ENCODE measurements at regions not wholly inside any gene's neighbourhood (a gene's known extent, or its start where the extent isn't known, plus 50 kb on each side); places are given as distances from the start of the nearest gene placed in this dataset.

GRCh38 chr9:108709997-108710396 lies 145.8 kb downstream of the ACTL7B start:
- DNase-seq: no peak

- no peak for DNase-seq
These were observed 146.7 kb downstream of the ACTL7B start for GRCh38 chr9:108709126-108709525.

- DNase-seq: no peak
These were observed 147.3 kb downstream of the ACTL7B start for GRCh38 chr9:108708448-108708847.

- no peak for DNase-seq
These were observed 148.7 kb downstream of the ACTL7B start for GRCh38 chr9:108707120-108707519.

- no peak for DNase-seq
These were observed 151.5 kb downstream of the ACTL7B start for GRCh38 chr9:108704156-108704852.

- no peak for DNase-seq
These were observed 152.4 kb downstream of the ACTL7B start for GRCh38 chr9:108703429-108703828.

GRCh38 chr9:108702681-108703080 lies 153.1 kb downstream of the ACTL7B start:
- DNase-seq: no peak

- no peak for DNase-seq
These were observed 157.0 kb downstream of the ACTL7B start for GRCh38 chr9:108698801-108699200.

- no peak for DNase-seq
These were observed 157.6 kb downstream of the ACTL7B start for GRCh38 chr9:108698231-108698630.

GRCh38 chr9:108696156-108696555 lies 159.6 kb downstream of the ACTL7B start:
- DNase-seq: no peak

- DNase-seq: no peak
These were observed 161.6 kb downstream of the ACTL7B start for GRCh38 chr9:108694170-108694569.

- DNase-seq: no peak
These were observed 164.2 kb downstream of the ACTL7B start for GRCh38 chr9:108691614-108692013.

- no peak for DNase-seq
These were observed 167.1 kb downstream of the ACTL7B start for GRCh38 chr9:108688676-108689075.

GRCh38 chr9:108688051-108688450 lies 167.7 kb downstream of the ACTL7B start:
- no peak for DNase-seq

GRCh38 chr9:108687006-108687987 lies 168.5 kb downstream of the ACTL7B start:
- no peak for DNase-seq

GRCh38 chr9:108684288-108685025 lies 171.3 kb downstream of the ACTL7B start:
- no peak for DNase-seq

- DNase-seq: no peak
These were observed 172.5 kb downstream of the ACTL7B start for GRCh38 chr9:108683245-108683644.

- DNase-seq: no peak
These were observed 173.8 kb downstream of the ACTL7B start for GRCh38 chr9:108681851-108682590.

- no peak for DNase-seq
These were observed 174.8 kb downstream of the ACTL7B start for GRCh38 chr9:108680946-108681345.

- DNase-seq: no peak
These were observed 178.0 kb downstream of the ACTL7B start for GRCh38 chr9:108677776-108678175.

GRCh38 chr9:108676355-108676754 lies 179.4 kb downstream of the ACTL7B start:
- no peak for DNase-seq

GRCh38 chr9:108675708-108676107 lies 180.1 kb downstream of the ACTL7B start:
- no peak for DNase-seq

Data from stimulated activated CD4-positive, alpha-beta T cell treated with anti-CD3 and anti-CD28 coated beads, Interleukin-4, amount 100 ng/mL, for 24 hours (primary cell).